ENCODE measurements at regions not wholly inside any gene's neighbourhood (a gene's known extent, or its start where the extent isn't known, plus 50 kb on each side); places are given as distances from the start of the nearest gene placed in this dataset.

DNA sequence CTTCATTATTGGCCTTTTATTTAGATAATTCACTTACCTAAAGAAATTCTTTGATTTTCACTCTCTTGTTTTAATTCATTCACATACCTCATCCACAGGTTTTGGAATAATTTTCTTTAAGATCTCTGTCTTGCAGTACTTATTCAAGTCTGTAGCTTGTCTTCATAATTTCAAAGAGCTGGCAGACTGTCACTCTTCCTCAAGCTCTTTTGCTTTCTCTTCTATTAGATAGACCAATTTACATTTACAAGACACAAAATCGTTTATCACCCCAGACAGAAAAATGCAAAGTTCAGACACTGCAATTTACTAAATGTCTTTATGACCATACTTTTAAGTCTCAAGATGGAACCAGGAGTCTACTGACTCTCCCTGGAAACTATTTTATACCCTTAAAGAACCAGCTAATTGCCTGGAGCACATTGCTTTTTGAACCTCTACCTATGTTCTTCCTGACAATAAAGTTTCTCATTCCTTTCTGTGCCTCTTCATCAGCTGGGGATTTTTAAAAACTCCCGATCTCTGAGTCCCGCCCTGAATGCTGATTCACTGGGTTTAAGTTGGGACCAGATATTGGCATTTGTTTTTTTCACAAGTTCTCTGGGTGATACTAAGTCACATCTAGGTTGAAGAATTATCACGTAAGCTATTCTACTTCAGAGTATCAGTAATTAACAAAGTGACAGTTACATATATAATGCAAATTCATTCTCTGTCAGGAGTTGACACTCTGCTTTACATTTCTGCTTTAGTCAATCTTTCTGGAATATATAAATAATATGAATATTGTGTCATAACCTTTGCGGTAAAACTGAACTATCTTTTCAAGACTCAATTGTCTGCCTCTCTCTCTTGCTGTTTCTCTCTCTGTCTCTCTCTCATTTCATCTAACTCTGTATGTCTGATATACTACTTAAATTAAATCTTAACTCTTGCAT, 196.4 kb downstream of the PCDH7 start (continued):
- TF ChIP-seq, protein P1, sequence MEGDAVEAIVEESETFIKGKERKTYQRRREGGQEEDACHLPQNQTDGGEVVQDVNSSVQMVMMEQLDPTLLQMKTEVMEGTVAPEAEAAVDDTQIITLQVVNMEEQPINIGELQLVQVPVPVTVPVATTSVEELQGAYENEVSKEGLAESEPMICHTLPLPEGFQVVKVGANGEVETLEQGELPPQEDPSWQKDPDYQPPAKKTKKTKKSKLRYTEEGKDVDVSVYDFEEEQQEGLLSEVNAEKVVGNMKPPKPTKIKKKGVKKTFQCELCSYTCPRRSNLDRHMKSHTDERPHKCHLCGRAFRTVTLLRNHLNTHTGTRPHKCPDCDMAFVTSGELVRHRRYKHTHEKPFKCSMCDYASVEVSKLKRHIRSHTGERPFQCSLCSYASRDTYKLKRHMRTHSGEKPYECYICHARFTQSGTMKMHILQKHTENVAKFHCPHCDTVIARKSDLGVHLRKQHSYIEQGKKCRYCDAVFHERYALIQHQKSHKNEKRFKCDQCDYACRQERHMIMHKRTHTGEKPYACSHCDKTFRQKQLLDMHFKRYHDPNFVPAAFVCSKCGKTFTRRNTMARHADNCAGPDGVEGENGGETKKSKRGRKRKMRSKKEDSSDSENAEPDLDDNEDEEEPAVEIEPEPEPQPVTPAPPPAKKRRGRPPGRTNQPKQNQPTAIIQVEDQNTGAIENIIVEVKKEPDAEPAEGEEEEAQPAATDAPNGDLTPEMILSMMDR (IDR thresholded peaks at IDR 0.05 in 2 of 3, conservative IDR thresholded peaks at IDR 0.05 in 1 of 3; ENCODE audit: borderline replicate concordance in 1 of 3, insufficient read depth in 1 of 3, low read depth in 2 of 3, low read length in 2 of 3), result no peak
- TF ChIP-seq, protein P2, sequence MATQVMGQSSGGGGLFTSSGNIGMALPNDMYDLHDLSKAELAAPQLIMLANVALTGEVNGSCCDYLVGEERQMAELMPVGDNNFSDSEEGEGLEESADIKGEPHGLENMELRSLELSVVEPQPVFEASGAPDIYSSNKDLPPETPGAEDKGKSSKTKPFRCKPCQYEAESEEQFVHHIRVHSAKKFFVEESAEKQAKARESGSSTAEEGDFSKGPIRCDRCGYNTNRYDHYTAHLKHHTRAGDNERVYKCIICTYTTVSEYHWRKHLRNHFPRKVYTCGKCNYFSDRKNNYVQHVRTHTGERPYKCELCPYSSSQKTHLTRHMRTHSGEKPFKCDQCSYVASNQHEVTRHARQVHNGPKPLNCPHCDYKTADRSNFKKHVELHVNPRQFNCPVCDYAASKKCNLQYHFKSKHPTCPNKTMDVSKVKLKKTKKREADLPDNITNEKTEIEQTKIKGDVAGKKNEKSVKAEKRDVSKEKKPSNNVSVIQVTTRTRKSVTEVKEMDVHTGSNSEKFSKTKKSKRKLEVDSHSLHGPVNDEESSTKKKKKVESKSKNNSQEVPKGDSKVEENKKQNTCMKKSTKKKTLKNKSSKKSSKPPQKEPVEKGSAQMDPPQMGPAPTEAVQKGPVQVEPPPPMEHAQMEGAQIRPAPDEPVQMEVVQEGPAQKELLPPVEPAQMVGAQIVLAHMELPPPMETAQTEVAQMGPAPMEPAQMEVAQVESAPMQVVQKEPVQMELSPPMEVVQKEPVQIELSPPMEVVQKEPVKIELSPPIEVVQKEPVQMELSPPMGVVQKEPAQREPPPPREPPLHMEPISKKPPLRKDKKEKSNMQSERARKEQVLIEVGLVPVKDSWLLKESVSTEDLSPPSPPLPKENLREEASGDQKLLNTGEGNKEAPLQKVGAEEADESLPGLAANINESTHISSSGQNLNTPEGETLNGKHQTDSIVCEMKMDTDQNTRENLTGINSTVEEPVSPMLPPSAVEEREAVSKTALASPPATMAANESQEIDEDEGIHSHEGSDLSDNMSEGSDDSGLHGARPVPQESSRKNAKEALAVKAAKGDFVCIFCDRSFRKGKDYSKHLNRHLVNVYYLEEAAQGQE (IDR thresholded peaks at IDR 0.05; ENCODE audit: low read depth), result no peak
- TF ChIP-seq, protein P3, sequence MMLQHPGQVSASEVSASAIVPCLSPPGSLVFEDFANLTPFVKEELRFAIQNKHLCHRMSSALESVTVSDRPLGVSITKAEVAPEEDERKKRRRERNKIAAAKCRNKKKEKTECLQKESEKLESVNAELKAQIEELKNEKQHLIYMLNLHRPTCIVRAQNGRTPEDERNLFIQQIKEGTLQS (IDR thresholded peaks at IDR 0.05), result no peak
- TF ChIP-seq POLR2A (IDR thresholded peaks at IDR 0.05; ENCODE audit: borderline replicate concordance, extremely low read depth, insufficient read depth, insufficient read length) (no peak), POLR2AphosphoS5 (IDR thresholded peaks at IDR 0.05; ENCODE audit: low read depth, low read length) (no peak)

DNA sequence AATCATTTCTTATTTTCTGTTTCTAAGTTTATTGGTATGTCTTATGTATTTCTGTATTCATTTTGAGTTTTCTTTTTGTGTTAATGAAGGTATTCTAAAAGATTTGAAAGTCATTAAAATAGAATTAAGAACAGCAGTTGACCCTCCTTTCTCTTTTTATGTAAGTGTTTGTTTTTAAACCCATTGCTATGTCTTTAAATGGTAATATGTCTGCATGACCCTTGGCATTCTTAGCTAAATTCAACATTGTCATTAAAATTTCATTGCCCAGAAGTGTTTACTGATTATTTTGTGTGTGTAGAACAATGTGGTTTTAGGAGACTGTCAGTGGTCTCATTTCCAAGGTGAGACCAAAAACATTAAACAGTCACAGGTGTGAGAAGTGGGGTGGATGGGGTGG, 197.8 kb downstream of the PCDH7 start:
- Histone ChIP-seq H2AFZ (ENCODE audit: low read depth, low read length, poor library complexity, severe bottlenecking) (no peak overlapping the region), H3K4me3 (replicated peaks in 1 of 2; ENCODE audit: low read depth in 1 of 2, low read length in 2 of 2) (no peak overlapping the region), H3K36me3 (ENCODE audit: control insufficient read depth in 1 of 2, insufficient read depth in 2 of 2, low read length in 2 of 2) (peaks cover 4 to 13% of the 10 kb centered on the region in 2 experiments; a peak in 2 of 4 replicates), H3K9me2 (ENCODE audit: insufficient read depth) (no peaks in the 10 kb centered on the region), H4K20me1 (ENCODE audit: insufficient read depth) (no peaks in the 10 kb centered on the region), H3K27me3 (ENCODE audit: insufficient read depth, low read length) (no peaks in the 10 kb centered on the region), H3K79me2 (ENCODE audit: insufficient read depth, low read length) (peaks cover 95% of the 10 kb centered on the region), H3K9me3 (ENCODE audit: control insufficient read depth in 1 of 2, insufficient read depth in 1 of 2, low read depth in 1 of 2, low read length in 2 of 2) (no peaks in the 10 kb centered on the region), H3K4me2 (ENCODE audit: low read length) (peak overlapping the region; percentile 66), H3K9ac (ENCODE audit: low read length) (peak overlapping the region; percentile 58), H3K4me1 (ENCODE audit: control insufficient read depth in 1 of 2, insufficient read depth in 2 of 2, low read length in 2 of 2) (peaks cover 79 to 95% of the 10 kb centered on the region in 2 experiments), H3K27ac (ENCODE audit: low read depth, low read length) (peak overlapping the region; percentile 89)
- no peak for TF ChIP-seq FOSL1 (IDR thresholded peaks at IDR 0.05; ENCODE audit: low read depth)
- no peak for TF ChIP-seq TCF7L2 (IDR thresholded peaks at IDR 0.05; ENCODE audit: borderline replicate concordance, extremely low read depth, insufficient read depth, insufficient read length)
- TF ChIP-seq, protein P2 (IDR thresholded peaks at IDR 0.05; ENCODE audit: low read depth), result no peak
- ChIA-PET RAD21 (ENCODE audit: low non-redundant PET in 1 of 2, low total read pairs in 2 of 2, uncharacterized antibody in 2 of 2, unreplicated experiment in 2 of 2) (no interaction called here), CTCF (no interaction called here), POLR2A (no interaction called here)
- ATAC-seq (no peak), DNase-seq (ENCODE audit: low read depth, low spot score) (no peak)
- intact Hi-C loops (cut with micrococcal nuclease), result no loop called here
- BruUV-seq (replicated peaks), result no TSS peak

Measured in HCT116 (cell line).